OCI-LY1 (cell line): ENCODE measurements at regions not wholly inside any gene's neighbourhood (a gene's known extent, or its start where the extent isn't known, plus 50 kb on each side); places are given as distances from the start of the nearest gene placed in this dataset.

Source experiments
- CTCF ChIP-seq: fragments of 200-600 bp; sonication (generic), shearing (Covaris generic); IDR thresholded peaks from 2 replicates; pipeline ENCODE4 v1.5.1; 2017; ENCODE audit warnings: mild to moderate bottlenecking, antibody characterized with exemption, low read length, moderate library complexity, mixed read lengths
- EZH2 ChIP-seq: fragments of 200-600 bp; sonication (generic), shearing (Covaris generic); IDR thresholded peaks from 2 replicates; pipeline ENCODE4 v1.8.0; 2017; ENCODE audit warnings: borderline replicate concordance, mixed run types, mild to moderate bottlenecking, antibody characterized with exemption, low read length, moderate library complexity, mixed read lengths

GRCh38 chrX:8906299-8906938 is 105.2 kb upstream of the FAM9A start:
- TF ChIP-seq CTCF, result no peak
- TF ChIP-seq EZH2, result no peak
